T-helper 2 cell treated with Interferon-gamma antibody and Interleukin-4, amounts not matched to agents 100 ng/mL and 5 ng/mL, for 36 hours (primary cell): ENCODE measurements at regions not wholly inside any gene's neighbourhood (a gene's known extent, or its start where the extent isn't known, plus 50 kb on each side); places are given as distances from the start of the nearest gene placed in this dataset.
"Not testable (repeated sequence)": the region's sequence is repeated elsewhere in the genome, so short reads cannot be mapped to it uniquely, and the experiment has no call there.

Experiments
- intact Hi-C: fragments of 100-400 bp; cut with micrococcal nuclease; formaldehyde crosslinking; loops from one replicate; pipeline ENCODE4 v1.15.1; 2023

DNA sequence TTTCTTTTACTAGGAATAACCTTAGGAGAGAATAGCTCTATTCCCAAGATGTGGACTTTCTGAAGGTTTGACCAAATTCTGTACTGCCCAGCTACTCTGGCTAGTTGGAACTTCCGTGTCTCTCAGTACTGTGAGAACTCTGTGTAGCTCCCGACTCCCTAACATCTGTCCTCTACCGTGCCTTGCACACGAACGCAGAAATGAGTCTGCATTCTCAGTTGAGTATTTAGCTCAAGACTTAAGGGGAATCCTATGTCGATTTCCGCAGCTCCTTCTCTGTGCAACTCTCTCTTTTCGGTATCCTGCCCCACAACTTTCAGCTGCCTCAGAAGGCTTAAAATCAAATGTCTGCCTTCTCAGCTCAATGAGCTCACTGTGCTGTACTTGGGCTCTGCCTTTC lies 86.7 kb upstream of the EPHB3 start:
- intact Hi-C loops, result no loop called here

DNA sequence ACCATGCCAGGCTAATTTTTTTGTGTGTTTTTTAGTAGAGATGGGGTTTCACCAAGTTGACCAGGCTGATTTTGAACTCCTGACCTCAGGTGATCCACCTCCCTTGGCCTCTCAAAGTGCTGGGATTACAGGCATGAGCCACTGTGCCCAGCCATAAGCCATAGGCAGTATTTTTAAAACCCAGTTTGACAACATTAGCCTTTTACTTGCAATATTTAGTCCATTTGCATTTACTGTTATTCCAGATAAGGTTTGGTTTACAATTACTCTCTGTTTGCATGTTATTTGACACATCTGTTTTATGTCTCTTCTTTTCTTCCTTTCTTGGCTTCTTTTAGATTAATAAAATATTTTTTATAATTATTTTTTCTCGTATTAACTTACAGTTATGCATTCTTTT lies 83.6 kb upstream of the EPHB3 start:
- intact Hi-C loops, result no loop called here

DNA sequence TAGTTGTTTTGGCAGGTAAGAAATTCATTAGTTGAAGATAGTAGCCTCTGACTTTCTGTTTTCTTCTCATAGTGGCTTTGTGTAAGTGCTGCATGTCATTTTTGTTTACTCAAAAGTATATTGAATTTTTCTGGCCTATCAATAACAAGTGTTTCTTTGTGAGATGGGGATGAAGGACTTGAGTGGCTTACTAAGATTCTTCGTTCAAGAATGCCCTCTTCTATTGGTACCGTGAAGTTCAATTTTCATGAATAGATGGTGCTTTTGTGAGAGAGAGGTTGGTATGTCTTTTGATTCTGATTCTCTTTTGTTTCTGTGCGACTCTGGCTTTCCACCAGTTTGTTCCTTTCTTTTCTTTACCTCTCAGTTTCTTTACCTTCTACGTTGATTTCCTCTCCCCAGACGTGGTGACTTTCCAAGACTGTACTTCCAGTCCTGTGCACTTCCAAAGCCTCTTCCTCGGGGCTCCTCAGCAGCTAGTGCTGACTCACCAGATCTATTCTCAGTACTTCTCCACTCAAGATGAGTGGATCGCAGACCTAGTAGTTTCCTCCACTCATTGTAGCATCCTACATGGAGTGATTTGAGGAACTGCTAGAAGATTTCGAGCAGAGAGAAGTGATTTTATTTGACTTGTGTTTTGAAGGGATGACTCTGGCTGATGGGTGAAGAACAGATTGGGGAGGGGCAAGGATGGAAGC lies 82.0 kb upstream of the EPHB3 start:
- intact Hi-C loops, result no loop called here

DNA sequence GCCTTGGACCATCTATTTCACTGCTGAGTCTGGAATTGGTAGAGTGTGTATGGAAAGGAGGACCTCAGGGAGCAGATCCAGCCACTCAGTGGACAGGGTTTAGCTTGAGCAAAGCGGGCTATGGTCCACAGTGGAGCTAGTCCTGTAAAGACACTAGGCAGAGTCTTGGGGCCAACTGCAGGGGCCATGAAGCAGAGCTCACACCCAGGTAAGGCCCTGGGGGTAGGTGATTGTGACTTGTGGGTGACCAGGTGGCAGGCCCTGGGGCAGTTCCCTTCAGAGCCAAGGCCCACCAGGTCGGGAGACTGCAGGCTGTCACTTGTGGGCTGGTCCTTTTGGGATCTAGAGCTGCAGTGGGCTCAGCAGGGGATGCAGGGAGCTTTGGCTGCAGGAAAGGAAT lies 80.8 kb upstream of the EPHB3 start:
- intact Hi-C loops, result no loop called here

DNA sequence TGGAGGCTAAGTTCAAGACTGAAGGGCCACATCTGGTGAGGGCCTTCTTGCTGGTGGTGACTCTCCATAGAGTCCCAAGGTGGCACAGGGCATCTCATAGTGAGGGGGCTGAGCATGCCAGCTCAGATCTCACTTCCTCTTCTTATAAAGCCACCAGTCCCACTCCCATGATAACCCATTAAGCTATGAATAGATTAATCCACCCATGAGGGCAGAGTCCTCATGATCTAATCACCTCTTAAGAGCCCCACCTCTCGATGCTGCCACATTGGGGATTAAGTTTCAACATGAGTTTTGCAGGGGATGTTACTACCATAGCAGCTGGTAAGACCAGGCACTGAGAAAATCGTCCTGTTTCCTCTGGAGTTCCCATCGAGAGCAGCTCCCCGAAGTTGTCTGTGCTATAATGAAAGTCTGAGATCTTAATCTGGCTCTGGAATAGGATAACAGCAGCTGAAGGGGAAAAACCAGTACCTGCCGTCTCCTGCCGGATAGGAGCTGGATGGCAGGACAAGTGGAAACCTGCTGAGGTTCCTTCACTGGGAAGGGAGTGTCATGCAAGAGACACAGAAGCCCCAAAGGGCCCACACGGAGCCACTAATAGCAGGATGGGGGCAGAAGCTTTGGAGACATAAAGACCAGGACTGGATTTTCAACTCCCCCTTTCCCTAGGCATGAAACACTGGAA lies 79.5 kb upstream of the EPHB3 start:
- intact Hi-C loops, result no loop called here

DNA sequence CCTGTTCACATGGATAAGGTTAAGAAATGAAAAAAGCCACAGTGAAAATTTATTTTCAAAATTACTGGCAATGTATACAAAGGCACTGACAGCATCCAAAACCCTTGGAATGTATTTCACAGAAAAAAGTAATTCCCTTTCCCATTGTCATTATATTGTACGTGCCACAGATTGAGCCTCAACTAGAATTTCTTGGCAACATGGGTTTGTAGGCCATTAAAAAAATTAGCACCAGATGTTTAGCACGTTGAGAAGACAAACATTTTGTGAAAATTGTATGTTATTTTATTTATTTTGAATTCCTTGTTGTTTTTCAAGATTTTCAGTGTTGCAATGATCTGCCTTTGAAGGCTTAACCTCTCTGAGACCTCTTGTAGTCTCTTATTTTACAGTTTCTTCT lies 76.3 kb upstream of the EPHB3 start:
- intact Hi-C loops, result no loop called here

DNA sequence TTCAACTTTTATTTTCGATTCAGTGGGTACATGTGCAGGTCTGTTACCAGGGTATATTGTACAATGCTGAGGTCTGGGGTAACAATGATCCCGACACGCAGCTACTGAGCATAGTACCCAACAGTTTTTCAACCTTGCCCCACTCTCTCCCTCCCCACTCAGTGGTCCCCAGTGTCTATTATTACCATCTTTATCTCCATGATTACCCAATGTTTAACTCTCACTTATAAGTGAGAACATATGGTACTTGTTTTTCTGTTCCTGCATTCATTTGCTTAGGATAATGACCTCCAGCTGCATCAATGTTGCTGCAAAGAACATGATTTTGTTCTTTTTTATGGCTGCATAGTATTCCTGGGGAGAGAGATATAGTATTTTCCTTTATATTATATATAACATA lies 75.7 kb upstream of the EPHB3 start:
- intact Hi-C loops, result no loop called here

DNA sequence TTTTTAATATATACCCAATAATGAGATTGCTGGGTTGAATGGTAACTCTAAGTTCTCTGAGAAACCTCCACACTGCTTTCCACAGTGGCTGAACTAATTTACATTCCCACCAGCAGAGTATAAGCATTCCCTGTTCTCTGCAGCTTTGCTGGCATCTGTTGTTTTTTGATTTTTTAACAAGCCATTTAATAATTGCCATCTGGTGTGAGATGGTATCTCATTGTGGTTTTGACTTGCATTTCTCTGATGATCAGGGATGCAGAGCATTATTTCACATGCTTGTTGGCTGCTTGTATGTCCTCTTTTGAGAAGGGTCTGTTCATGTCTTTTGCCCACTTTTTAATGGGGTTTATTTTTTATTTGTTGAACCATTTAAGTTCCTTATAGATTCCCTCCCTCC lies 75.0 kb upstream of the EPHB3 start:
- intact Hi-C loops, result no loop called here

DNA sequence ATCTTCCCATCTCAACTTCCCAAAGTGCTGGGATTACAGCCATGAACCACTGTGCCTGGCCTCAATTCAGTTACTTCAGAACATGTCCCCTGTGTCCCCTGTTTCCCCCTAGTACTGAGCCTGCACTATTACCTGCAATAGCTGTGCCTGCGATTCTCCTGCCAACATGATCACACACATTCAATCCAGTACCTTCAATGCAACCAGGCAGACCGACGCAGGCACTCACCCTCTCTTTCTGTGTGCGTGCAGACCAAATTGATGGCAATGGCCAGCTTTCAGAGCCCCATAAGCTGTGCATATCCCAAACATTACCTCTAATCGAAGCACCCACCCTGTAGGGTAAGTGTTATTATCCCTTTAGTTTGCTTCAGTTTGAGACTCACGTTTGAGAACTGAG lies 73.0 kb upstream of the EPHB3 start:
- intact Hi-C loops, result no loop called here

DNA sequence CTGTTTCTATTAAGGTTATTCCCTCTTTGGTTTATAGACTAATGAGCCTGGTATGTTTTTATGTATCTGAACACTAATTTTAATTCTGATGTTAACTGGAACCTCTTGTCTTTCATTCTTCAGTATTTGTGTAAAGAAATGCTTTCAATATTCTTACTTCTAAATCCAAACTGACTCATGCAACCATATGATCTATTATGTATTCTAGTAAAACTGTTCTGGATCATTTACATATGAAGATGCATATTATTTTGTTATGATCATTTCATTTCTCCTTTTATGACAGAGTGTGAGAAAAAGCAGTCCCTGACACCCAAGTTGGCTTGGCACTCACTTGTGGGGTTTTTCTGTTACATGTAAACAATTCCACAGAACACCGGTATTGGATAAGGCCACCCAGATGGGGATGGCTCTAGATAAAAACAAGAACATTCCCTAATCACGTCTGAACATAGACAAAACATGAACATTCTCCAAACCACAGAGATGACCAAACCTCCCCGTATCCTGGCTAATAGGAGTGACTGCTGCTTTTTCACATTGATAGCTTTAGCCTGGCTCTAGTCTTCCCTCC lies 72.2 kb upstream of the EPHB3 start:
- intact Hi-C loops, result no loop called here

DNA sequence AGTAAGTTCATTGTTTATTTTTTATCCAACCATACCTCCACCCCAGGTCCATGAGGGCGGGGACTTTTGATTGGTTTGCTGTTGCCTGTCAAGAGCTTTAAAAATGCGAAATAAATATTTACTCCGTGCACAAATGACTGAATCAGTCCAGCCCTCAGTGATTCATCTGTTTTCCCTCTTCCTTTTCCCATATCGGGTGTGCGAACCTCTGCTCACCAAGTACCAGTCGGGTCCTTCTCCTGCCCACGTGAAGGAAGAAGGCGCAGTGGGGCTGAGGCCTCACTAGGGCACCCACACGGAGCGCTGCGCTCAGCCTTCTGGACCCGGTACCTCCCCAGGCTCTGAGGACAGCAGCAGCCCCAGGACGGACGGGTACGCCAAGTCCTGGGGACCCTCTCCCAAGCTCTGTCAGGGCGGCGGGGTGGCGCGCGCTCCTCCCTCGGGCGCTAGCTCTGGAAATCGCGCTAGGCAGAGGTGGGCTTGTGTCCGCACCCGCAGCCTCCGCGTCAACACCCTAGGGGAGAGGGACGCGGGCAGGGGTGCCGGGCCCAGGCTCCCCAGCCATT lies 70.5 kb upstream of the EPHB3 start:
- intact Hi-C loops, result no loop called here

DNA sequence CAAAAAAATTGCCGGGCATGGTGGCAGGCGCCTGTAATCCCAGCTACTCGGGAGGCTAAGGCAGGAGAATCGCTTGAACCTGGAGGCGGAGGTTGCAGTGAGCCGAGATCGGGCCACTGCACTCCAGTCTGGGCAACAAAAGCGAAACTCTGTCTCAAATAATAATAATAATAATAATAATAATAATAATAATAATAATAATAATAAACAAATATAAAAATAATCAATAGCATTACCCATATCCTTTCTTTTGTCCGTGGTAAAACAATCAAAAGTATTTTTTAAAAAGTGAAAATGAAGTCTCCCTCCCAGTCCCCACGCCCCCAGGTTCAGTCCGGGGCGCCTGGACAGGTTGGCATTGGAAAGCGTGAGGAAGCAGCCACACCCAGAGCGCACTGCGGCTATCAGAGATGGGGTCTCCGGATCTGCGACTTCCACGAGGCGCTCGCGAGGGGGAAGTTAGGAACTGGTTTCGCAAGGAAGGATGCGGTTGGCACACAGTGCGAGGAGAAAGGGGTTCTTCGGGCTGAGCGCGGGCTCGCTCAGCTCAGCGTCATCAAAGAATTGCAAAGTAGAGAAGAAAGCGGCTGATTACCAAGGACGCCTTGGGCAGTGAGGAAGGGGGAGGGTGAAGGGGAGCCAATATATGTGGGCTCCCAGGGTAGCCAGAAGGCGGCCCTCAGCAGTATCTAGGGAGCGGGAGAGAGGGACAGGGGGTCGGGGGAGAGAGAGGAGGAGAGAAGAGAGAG lies 69.5 kb upstream of the EPHB3 start:
- intact Hi-C loops, result loop anchor here (1.0 kb wide), 1 partner anchor 49 kb away; no protein-coding TSS in a partner anchor

DNA sequence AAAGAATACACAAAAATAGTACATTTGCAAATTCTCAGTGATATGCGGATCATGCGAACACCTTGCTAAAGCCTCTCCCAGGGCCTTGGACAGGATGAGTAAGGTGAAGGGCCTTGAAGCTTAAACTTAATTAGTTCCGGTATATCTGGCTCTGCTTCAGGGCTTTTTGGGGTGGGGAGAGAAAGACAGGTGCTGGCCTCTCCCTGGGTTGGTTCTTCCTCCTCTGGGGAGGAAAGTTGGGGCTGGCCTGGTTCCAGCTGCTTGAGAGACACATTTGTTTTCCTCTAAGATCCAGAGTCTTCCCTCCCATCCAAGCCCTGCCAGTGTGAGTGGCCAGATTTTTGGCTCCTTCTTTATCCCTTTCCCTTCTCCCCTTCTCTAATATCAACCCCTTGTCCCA lies 64.7 kb upstream of the EPHB3 start:
- intact Hi-C loops, result no loop called here

DNA sequence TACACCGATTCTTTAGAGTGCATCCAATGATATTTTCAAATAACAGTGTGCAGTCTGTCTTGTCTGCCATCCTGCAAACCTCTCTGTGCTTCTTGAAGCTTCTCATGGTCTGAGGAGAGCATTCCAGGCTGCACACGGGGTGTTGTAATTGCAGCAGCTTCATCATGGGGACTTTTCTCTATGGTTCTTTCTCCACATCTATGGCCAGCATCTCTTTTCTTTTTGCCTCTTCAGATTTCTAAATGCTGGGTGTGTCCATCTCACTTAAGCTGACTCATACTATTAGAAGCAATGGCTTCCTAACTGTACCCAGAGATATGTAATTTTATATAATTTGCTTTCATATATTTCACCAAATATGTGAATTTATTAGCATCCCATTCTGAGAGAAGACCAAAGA lies 63.8 kb upstream of the EPHB3 start:
- intact Hi-C loops, result no loop called here

DNA sequence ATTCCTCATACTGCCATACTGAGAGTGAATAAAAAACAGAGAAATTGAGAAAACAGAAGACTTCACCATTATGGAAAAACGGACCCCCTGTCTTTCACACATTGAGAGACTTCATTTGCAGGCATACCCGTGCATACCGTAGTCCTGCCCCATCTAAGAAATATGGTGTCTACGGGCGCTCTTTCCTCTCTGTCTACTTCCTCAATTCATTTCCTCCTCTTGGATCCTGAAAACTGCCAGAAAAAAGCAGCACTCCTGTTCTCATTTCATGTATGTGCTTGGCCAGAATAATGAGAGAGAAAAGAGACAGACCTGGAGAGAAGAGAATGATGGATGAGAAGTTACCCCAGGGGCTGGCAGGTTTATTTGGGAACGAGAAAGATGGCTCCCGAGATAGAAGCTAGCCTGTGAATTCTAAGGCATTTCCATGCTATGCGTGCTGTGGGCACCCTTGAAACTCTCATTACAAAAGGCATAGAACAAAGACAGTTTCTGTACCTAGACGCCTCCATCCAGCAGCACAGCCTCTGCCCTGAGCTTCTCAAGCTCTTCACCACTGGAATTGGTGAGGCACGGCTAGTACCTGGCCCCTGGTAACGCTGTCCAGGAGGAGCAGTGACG lies 62.5 kb upstream of the EPHB3 start:
- intact Hi-C loops, result no loop called here

DNA sequence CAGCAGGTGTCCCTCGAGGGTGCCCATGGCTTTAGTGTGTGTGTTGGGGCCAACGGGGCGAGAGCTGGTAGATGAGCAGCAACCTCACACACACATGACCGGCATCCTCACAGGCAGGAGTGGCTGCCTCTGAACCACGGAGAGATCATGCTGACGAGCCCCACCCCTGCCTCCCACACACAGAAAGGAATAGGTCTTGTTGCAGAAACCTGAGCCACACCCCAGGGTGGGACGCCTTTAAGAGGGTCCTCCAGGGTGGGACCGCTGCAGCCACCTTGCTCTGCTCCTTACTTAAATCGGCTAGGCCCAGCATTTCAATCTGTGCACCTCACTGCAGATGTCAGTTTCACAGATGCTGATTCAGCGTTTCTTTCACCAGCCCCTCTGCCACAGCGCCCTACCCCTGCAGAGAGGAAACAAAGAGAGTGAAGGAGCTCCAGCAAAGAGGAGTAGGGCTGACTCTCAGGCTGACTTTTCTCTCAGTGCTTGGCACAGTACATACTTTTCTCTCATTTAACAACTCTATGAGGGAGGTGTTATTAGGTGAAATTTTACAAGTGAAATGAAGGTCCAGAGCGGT lies 61.2 kb upstream of the EPHB3 start:
- intact Hi-C loops, result no loop called here

DNA sequence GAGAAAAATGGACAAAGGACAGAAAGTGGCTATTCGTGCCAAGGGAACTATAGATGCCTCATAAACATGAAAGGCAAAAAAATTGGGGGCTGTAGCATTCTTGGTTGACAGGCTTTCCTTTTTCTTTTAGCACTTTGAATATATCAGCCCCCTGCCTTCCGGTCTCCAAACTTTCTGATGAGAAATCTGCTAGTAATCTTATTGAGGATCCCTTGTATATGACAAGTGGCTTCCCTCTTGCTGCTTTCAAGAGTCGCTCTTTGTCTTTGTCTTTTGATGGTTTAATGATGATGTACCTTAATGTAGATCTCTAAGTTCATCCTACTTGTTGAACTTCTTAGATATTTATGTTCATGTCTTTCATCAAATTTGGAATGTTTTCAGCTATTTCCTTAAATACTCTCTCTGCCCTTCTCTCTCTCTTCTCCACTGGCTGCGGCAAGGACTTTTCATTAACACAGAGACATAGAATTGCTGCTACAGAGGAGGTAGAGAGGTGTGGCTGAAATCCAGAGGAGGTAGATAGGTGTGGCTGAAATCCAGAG lies 59.4 kb upstream of the EPHB3 start:
- intact Hi-C loops, result no loop called here

DNA sequence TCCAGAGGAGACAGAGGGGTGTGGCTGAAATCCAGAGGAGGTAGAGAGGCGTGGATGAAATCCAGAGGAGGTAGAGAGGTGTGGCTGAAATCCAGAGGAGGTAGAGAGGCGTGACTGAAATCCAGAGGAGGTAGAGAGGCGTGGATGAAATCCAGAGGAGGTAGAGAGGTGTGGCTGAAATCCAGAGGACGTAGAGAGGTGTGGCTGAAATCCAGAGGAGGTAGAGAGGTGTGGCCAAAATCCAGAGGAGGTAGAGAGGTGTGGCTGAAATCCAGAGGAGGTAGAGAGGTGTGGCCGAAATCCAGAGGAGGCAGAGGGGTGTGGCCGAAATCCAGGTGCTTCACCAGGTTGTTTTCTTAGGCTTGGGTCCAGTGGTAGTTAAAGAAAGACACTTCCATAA lies 58.7 kb upstream of the EPHB3 start:
- intact Hi-C loops, result not testable (repeated sequence)

DNA sequence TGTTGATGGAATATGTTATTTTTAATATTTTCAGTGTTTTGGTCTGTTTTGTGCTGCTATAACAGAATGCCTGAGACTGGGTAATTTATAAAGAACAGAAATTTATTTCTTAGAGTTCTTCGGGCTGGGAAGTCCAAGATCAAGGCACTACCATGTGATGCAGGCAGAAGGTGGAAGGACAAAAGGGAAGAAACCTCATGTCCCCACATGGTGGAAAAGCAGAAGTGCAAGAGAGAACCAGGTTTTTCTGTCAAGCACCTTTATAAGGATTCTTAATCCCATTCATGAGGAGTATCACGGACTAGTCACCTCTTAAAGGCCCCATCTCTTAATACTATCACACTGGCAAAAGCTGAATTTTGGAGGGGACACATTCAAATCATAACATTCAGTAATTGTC lies 57.9 kb upstream of the EPHB3 start:
- intact Hi-C loops, result no loop called here

DNA sequence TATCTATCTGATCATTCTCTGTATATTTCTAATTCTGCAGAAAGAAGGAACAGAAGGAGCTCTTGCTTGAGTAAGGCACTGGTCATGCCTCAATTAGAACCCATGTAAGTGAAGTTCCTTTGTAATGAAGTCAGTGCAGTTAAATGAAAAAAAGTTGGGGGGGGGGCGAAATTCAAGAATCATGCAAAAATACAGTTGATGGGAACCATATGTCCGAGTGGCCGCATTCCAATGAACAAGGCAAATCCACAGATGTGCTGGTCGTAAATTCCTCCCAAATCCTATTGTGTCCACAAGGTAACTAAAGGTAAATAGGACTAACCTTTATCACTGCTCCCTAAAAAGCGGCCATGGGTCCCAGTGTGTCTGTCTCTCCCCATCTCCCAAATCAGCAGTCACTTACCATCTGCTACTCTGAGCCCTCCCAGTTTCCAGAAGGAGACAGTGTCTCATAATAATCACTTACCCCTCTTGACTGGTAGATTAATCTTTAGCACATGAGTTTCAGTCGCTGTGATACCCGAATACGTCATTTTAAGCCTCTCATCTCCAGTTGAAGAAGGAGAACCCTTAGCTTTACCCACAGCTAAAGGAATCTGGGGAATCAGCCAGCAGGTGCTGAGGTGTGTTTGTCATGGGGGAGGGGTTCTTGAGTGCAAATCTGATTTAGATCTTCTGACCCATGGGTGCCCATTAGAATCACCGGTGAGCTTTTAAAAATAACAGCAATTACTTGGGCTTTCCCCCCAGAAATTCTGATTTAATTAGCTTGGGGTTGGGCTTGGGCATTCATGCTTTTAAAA lies 56.3 kb upstream of the EPHB3 start:
- intact Hi-C loops, result no loop called here
